ENCODE measurements at regions not wholly inside any gene's neighbourhood (a gene's known extent, or its start where the extent isn't known, plus 50 kb on each side); places are given as distances from the start of the nearest gene placed in this dataset.

- DNase-seq: peak in 1 of 5 experiments; percentile 89
These were observed 86.4 kb upstream of the THBS1 start for GRCh38 chr15:39494462-39494861.

GRCh38 chr15:39495871-39496840 is 84.7 kb upstream of the THBS1 start:
- peak in 1 of 5 experiments; percentile 17 for DNase-seq

GRCh38 chr15:39497016-39497758 is 83.7 kb upstream of the THBS1 start:
- DNase-seq: no peak

GRCh38 chr15:39497759-39498565 is 82.9 kb upstream of the THBS1 start:
- DNase-seq: peak in 1 of 5 experiments; percentile 97

GRCh38 chr15:39498629-39499028 is 82.2 kb upstream of the THBS1 start:
- DNase-seq: no peak

- no peak for DNase-seq
These were observed 81.8 kb upstream of the THBS1 start for GRCh38 chr15:39499042-39499441.

- no peak for DNase-seq
These were observed 81.2 kb upstream of the THBS1 start for GRCh38 chr15:39499681-39500080.

GRCh38 chr15:39501366-39502081 is 79.4 kb upstream of the THBS1 start:
- no peak for DNase-seq

- peak in 1 of 5 experiments; percentile 86 for DNase-seq
These were observed 78.8 kb upstream of the THBS1 start for GRCh38 chr15:39502082-39502447.

GRCh38 chr15:39502611-39503195 is 78.2 kb upstream of the THBS1 start:
- no peak for DNase-seq

- no peak for DNase-seq
These were observed 77.4 kb upstream of the THBS1 start for GRCh38 chr15:39503526-39503925.

- no peak for DNase-seq
These were observed 76.1 kb upstream of the THBS1 start for GRCh38 chr15:39504808-39505207.

GRCh38 chr15:39506146-39506545 is 74.7 kb upstream of the THBS1 start:
- DNase-seq: no peak

GRCh38 chr15:39508536-39508935 is 72.3 kb upstream of the THBS1 start:
- no peak for DNase-seq

GRCh38 chr15:39510001-39510701 is 70.7 kb upstream of the THBS1 start:
- DNase-seq: no peak

GRCh38 chr15:39511000-39511915 is 69.6 kb upstream of the THBS1 start:
- no peak for DNase-seq

GRCh38 chr15:39511916-39512260 is 69.0 kb upstream of the THBS1 start:
- no peak for DNase-seq

GRCh38 chr15:39512643-39513042 is 68.2 kb upstream of the THBS1 start:
- DNase-seq: no peak

- DNase-seq: no peak
These were observed 66.9 kb upstream of the THBS1 start for GRCh38 chr15:39513936-39514335.

GRCh38 chr15:39514933-39515332 is 65.9 kb upstream of the THBS1 start:
- DNase-seq: no peak

Data from T-helper 2 cell (primary cell).